ENCODE measurements at regions not wholly inside any gene's neighbourhood (a gene's known extent, or its start where the extent isn't known, plus 50 kb on each side); places are given as distances from the start of the nearest gene placed in this dataset.

DNA sequence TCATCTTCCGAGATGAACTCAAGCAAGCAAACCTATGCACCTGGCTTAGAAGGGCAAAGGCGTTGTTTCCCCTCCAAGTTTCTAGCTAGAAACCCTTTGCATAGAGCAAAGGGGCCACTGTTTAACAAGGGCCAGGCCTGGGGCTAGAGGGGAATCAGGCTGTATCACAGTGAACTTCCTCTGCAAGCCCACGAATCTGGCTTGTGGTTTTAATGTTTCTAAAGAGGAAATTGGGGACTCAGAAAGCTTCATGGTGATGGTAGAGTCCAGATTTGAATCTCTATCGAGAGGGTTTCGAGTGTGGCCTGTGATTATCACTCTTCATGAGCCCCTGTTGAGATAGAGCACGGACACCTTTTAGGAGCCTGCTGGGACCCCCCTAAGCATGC is 189.9 kb downstream of the VRK1 start:
- Mint-ChIP-seq H3K9me3 (peaks cover 3% of the 10 kb centered on the region), H3K4me1 (ENCODE audit: low read depth) (peaks cover 28% of the 10 kb centered on the region), H3K27ac (no peak overlapping the region), H3K36me3 (ENCODE audit: low read depth) (no peaks in the 10 kb centered on the region), H3K4me3 (no peak overlapping the region), H3K27me3 (ENCODE audit: low read depth) (no peaks in the 10 kb centered on the region)
- intact Hi-C loops (cut with micrococcal nuclease) = no loop called here
- DNase-seq = no peak
- CTCF ChIA-PET = interaction anchor here (0.6 kb wide), 1 partner anchor 77 kb away, joined by 3 read pairs; no protein-coding TSS in a partner anchor

DNA sequence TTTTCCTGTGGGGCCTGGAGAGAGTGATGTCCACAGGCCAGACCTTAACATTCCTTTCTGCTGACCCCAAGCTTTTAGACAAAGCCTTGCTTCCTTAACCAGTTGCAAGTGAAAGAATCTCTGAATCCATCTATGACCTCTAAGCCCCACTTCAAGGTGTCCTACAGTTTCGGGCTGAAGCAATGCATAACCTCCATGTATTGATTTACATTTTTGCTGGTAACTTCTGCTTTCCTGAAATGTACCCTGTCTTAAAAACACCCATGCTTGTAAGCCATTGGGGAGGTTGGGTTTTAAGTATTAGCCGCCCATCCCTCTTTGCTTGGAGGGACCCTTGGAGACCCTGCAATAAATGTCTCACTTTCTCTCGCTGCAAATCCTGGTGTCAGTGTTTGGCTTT is 190.6 kb downstream of the VRK1 start:
- no peak for DNase-seq
- Mint-ChIP-seq H3K27ac (no peak overlapping the region), H3K27me3 (ENCODE audit: low read depth) (no peaks in the 10 kb centered on the region), H3K4me1 (ENCODE audit: low read depth) (peaks cover 28% of the 10 kb centered on the region), H3K36me3 (ENCODE audit: low read depth) (no peaks in the 10 kb centered on the region), H3K9me3 (peaks cover 3% of the 10 kb centered on the region), H3K4me3 (no peak overlapping the region)
- CTCF ChIA-PET = no interaction called here
- intact Hi-C loops (cut with micrococcal nuclease) = no loop called here

DNA sequence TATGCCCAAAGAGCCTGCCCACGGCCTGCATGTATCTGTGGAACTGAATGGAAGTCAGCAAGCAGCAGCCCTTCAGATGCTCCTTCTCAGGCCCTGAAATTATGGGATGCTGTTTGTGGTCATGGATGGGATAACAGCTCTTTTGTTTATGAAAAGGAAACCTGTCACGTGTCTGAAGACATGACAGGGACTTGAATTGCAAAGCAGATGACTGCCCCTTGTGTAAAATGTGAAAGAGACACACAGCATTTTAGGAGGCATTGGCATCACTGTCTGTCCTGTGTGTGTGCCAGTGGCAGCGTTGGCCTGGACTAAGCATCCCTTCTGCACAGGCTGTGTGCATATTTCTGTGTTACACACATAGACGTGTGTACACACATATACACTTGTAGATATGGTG is 192.1 kb downstream of the VRK1 start:
- Mint-ChIP-seq H3K4me1 (ENCODE audit: low read depth) (peaks cover 28% of the 10 kb centered on the region), H3K36me3 (ENCODE audit: low read depth) (no peaks in the 10 kb centered on the region), H3K9me3 (peaks cover 3% of the 10 kb centered on the region), H3K27ac (no peak overlapping the region), H3K27me3 (ENCODE audit: low read depth) (no peaks in the 10 kb centered on the region), H3K4me3 (no peak overlapping the region)
- intact Hi-C loops (cut with micrococcal nuclease) = no loop called here
- no peak for DNase-seq
- CTCF ChIA-PET = no interaction called here

DNA sequence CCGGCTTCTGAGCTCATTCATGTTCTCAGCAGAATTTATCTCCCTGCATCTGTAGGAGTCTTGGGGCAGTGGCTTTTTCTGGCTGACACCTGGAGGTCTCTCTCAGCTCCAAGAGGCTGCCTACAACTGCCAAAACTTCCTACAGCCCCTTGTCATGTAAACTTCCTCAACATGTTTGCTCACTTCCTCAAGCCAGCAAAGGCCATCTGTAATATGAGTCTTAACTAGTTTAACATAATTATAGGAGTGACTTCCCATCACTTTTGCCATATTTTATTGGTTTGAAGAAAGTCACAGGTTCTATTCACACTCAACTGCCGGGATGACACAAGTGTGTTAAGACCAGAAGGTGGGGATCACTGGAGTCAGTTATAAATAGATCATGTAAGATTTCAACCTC is 194.0 kb downstream of the VRK1 start:
- Mint-ChIP-seq H3K4me1 (ENCODE audit: low read depth) (peaks cover 23% of the 10 kb centered on the region), H3K27ac (no peak overlapping the region), H3K27me3 (ENCODE audit: low read depth) (no peaks in the 10 kb centered on the region), H3K9me3 (peaks cover 3% of the 10 kb centered on the region), H3K4me3 (no peak overlapping the region), H3K36me3 (ENCODE audit: low read depth) (no peaks in the 10 kb centered on the region)
- DNase-seq = no peak
- intact Hi-C loops (cut with micrococcal nuclease) = no loop called here
- CTCF ChIA-PET = no interaction called here

DNA sequence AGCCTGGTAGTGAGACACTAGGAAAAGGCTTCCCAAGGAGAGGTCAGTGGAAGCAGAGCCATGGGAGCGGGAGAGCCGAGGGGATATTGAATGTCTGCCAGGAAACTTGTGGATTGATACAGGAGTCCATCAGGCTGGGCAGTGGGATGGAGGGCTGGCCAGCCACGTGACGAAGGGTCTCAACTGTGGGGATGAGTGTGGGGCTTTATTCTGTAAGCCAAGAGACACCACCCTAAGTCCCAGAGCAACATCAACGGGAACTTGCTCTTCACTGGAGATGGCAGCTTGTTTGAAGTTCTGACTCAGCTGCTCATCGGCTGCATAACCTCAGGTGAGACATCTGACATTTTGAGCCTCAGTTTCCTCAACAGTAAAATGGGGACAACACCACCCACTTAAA is 197.8 kb downstream of the VRK1 start:
- Mint-ChIP-seq H3K27me3 (ENCODE audit: low read depth) (no peaks in the 10 kb centered on the region), H3K36me3 (ENCODE audit: low read depth) (no peaks in the 10 kb centered on the region)

DNA sequence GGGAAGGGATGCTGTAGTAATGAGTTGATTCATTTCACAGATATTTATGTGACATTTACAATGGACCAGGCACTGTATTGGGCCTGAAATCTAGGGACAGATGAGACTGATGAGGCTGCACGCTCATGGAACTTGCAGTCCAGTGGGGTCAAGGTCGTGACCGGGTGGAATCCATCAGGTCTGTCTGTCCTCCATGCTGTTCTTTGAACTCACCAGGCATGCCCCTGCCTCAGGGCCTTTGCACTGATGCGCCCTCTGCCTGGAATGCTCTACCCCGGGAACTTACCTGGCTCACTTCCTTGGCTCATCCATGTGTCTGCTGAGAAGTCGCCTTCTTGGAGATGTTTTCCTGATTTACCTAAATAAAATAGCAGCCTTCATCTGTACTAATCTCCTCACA is 200.1 kb downstream of the VRK1 start:
- no peak for DNase-seq
- CTCF ChIA-PET = no interaction called here
- no peaks in the 10 kb centered on the region for H3K36me3 Mint-ChIP-seq (ENCODE audit: low read depth)
- H3K27me3 Mint-ChIP-seq (ENCODE audit: low read depth) = no peaks in the 10 kb centered on the region
- H3K9me3 Mint-ChIP-seq = no peaks in the 10 kb centered on the region
- H3K4me1 Mint-ChIP-seq (ENCODE audit: low read depth) = peaks cover 3% of the 10 kb centered on the region
- H3K27ac Mint-ChIP-seq = no peak overlapping the region
- intact Hi-C loops (cut with micrococcal nuclease) = no loop called here
- no peak overlapping the region for H3K4me3 Mint-ChIP-seq

More for the DNA sequence above, 197.8 kb downstream of the VRK1 start:
- H3K9me3 Mint-ChIP-seq = peaks cover 3% of the 10 kb centered on the region
- intact Hi-C loops (cut with micrococcal nuclease) = no loop called here
- H3K4me3 Mint-ChIP-seq = no peak overlapping the region
- no peak overlapping the region for H3K27ac Mint-ChIP-seq
- peaks cover 2% of the 10 kb centered on the region for H3K4me1 Mint-ChIP-seq (ENCODE audit: low read depth)
- CTCF ChIA-PET = no interaction called here
- no peak for DNase-seq

DNA sequence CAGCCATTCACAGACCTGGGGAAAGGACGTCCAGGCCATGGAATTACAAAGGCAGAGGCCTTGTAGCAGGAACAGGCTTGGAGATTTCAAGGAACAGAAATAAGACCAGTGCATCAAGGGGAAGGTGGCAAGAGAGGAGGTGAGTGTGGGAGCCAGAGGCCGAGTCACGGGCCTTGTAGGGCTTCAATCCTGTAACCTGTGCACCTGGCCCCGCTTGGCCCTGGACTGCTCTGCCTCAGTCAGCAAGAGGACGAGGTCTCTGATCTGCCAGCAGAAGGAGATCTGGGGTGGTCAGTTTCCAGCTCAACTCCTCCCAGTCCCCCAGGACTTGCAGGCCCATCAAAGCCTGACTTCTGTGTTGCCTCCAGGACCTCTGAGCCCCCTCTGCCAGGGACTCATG is 200.8 kb downstream of the VRK1 start:
- no peaks in the 10 kb centered on the region for H3K36me3 Mint-ChIP-seq (ENCODE audit: low read depth)
- no peak for DNase-seq
- no peaks in the 10 kb centered on the region for H3K27me3 Mint-ChIP-seq (ENCODE audit: low read depth)
- no peak overlapping the region for H3K4me3 Mint-ChIP-seq
- CTCF ChIA-PET = no interaction called here
- H3K4me1 Mint-ChIP-seq (ENCODE audit: low read depth) = peaks cover 3% of the 10 kb centered on the region
- intact Hi-C loops (cut with micrococcal nuclease) = no loop called here
- H3K27ac Mint-ChIP-seq = no peak overlapping the region
- no peaks in the 10 kb centered on the region for H3K9me3 Mint-ChIP-seq

DNA sequence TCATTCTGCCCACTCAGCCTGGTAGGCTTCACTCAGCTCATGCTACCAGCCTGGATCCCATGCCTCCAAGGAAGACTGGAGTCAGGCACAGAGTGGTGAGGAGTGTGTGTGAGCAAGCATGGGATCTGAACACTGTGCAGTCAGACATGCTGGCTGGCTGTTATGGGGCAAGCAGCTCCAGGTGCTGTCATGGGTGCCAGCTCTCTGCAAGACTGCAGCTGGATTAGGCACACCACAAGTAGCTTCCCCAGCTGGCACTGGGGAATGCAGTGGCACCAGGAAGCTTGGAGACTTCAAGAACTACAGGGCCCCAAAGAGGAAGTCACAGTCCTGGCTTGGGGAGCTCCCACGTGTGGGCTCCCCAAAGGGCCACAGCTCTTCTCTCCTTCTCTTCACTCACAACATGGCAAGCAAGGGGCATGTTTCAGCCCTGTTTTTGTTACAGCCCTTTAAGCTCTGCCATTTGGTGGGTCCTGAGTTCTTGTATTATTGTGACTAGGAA is 202.5 kb downstream of the VRK1 start:
- peaks cover 3% of the 10 kb centered on the region for H3K4me1 Mint-ChIP-seq (ENCODE audit: low read depth)
- CTCF ChIA-PET = interaction anchor here (0.6 kb wide), 1 partner anchor 276 kb away, joined by 3 read pairs; no protein-coding TSS in a partner anchor
- no peak overlapping the region for H3K27ac Mint-ChIP-seq
- no peaks in the 10 kb centered on the region for H3K9me3 Mint-ChIP-seq
- no peak for DNase-seq
- H3K27me3 Mint-ChIP-seq (ENCODE audit: low read depth) = no peaks in the 10 kb centered on the region
- no peak overlapping the region for H3K4me3 Mint-ChIP-seq
- H3K36me3 Mint-ChIP-seq (ENCODE audit: low read depth) = no peaks in the 10 kb centered on the region
- intact Hi-C loops (cut with micrococcal nuclease) = no loop called here

DNA sequence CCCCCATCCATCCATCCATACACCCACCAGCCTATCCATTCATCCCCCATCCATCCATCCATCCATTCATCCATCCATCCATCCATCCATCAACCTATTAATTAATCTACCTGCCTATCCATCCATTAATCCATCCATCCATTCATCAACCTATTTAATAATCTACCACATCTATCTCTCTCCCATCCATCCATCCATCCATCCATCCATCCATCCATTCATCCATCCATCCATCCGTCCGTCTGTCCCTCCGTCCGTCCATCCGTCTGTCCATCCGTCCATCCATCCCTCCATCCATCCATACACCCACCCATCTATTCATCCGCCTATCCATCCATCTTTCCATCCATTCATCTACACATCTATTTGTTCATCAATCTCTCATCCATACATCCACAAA is 205.3 kb downstream of the VRK1 start:
- CTCF ChIA-PET = no interaction called here
- no peak overlapping the region for H3K27ac Mint-ChIP-seq
- intact Hi-C loops (cut with micrococcal nuclease) = no loop called here
- no peaks in the 10 kb centered on the region for H3K9me3 Mint-ChIP-seq
- peaks cover 3% of the 10 kb centered on the region for H3K4me1 Mint-ChIP-seq (ENCODE audit: low read depth)
- H3K4me3 Mint-ChIP-seq = no peak overlapping the region
- peaks cover 1% of the 10 kb centered on the region for H3K36me3 Mint-ChIP-seq (ENCODE audit: low read depth)
- no peak for DNase-seq
- no peaks in the 10 kb centered on the region for H3K27me3 Mint-ChIP-seq (ENCODE audit: low read depth)

DNA sequence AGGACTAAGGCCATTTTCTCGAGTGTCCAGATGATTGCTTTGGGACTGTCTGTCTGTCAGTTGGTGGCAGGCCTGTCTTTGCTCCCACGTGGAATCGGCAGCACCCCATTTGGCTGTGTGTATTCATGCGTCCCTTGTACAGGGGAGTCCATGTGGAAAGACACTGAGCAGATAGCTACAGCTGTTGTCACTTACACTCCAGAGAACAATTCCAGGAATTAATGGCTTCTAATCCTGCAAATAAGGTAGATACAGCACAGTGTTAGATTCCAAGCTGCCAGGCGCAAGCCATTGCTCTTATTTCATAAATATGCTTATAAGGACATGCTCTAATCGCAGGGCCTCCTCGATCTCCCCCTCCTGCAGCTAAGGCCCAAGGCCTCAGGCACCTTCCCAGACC is 208.8 kb downstream of the VRK1 start:
- H3K36me3 Mint-ChIP-seq (ENCODE audit: low read depth) = peaks cover 1% of the 10 kb centered on the region
- CTCF ChIA-PET = no interaction called here
- intact Hi-C loops (cut with micrococcal nuclease) = no loop called here

DNA sequence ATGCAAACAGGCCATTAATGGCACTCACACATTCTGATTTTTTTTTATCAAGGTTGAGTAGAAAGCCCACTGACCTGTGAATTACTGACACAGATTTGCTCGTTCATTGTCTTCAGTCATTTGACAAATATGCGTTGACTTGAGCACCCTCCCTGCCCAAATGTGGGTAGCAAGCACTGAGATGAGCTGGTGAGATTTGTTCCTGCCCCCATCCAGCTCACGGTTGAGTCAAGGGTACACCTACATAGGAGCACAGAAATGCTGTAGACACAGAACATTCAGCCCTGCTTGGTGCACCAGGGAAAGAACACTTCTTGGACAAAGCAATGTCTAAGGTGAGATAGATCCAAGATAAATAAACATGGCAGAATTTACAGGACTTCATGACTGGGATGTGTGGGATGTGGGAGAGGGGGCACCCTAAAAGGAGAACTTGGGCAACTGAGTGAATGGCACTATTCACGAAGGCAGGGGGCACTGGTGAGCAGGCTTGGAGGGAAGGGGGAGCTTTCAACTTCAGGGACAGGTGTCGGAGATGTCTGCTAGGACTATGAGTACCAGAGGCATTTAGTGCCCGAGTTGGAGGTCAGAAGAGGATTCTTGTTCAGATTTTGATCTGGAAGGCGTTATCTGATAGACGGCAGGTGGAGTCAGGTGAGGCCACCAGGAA is 213.4 kb downstream of the VRK1 start:
- Mint-ChIP-seq H3K9me3 (no peaks in the 10 kb centered on the region), H3K27ac (no peak overlapping the region), H3K27me3 (ENCODE audit: low read depth) (no peaks in the 10 kb centered on the region), H3K4me3 (no peak overlapping the region), H3K36me3 (ENCODE audit: low read depth) (peaks cover 1% of the 10 kb centered on the region), H3K4me1 (ENCODE audit: low read depth) (no peaks in the 10 kb centered on the region)
- intact Hi-C loops (cut with micrococcal nuclease) = no loop called here
- no peak for DNase-seq
- CTCF ChIA-PET = no interaction called here

More for the DNA sequence above, 208.8 kb downstream of the VRK1 start:
- Mint-ChIP-seq H3K27ac (no peak overlapping the region), H3K4me1 (ENCODE audit: low read depth) (no peaks in the 10 kb centered on the region), H3K9me3 (no peaks in the 10 kb centered on the region), H3K4me3 (no peak overlapping the region), H3K27me3 (ENCODE audit: low read depth) (no peaks in the 10 kb centered on the region)
- DNase-seq = no peak

DNA sequence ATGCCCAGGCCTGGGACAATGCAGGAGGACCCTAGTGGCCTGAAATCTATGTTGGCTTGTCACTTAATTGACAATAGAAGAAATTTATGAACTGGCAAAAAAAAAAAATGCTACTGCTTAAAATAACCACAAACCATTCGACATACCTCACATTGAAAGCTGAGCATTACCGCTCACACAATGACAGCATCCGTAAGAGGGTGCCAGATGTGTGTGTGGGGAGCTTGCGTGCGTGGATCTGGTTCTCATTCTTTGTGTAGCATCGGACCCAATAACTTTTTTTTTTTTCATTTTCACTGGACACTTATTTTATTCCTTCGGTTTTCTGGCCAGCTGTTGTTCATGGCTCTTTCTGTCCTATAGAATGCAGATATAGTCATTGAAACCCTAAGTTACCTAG is 216.7 kb downstream of the VRK1 start:
- no peaks in the 10 kb centered on the region for H3K4me1 Mint-ChIP-seq (ENCODE audit: low read depth)
- intact Hi-C loops (cut with micrococcal nuclease) = no loop called here
- no peaks in the 10 kb centered on the region for H3K9me3 Mint-ChIP-seq
- no peak overlapping the region for H3K27ac Mint-ChIP-seq
- H3K4me3 Mint-ChIP-seq = no peak overlapping the region
- no peaks in the 10 kb centered on the region for H3K36me3 Mint-ChIP-seq (ENCODE audit: low read depth)
- no peak for DNase-seq
- H3K27me3 Mint-ChIP-seq (ENCODE audit: low read depth) = no peaks in the 10 kb centered on the region
- CTCF ChIA-PET = no interaction called here

DNA sequence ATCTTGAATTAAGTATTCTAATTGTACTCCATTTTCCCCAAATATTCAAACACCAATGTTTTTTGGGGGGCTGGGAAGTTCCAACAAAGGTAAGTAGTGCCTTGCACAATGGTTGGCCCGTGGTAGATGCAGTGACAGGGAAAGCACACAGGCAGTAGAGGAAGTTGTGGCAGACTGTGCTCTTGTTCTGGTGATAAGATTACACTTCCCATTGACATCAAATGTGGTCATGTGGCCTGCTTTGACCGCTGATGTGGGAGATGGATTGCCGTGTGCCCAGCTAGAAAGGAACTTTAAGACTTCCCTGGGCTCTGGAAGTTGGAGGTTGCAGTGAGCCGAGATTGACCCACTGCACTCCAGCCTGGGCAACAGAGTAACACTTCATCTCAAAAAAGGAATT is 223.8 kb downstream of the VRK1 start:
- CTCF ChIA-PET = interaction anchor here (0.6 to 0.9 kb wide), 2 partner anchors 12 to 206 kb away, joined by 3 to 9 read pairs; no protein-coding TSS in a partner anchor
- Mint-ChIP-seq H3K4me3 (no peak overlapping the region), H3K4me1 (ENCODE audit: low read depth) (peaks cover 7% of the 10 kb centered on the region), H3K27me3 (ENCODE audit: low read depth) (no peaks in the 10 kb centered on the region), H3K36me3 (ENCODE audit: low read depth) (no peaks in the 10 kb centered on the region), H3K9me3 (no peaks in the 10 kb centered on the region), H3K27ac (no peak overlapping the region)
- no peak for DNase-seq
- intact Hi-C loops (cut with micrococcal nuclease) = no loop called here

All from activated naive CD4-positive, alpha-beta T cell treated with anti-CD3 and anti-CD28 coated beads for 36 hours (primary cell).